RPMI7951 (cell line): ENCODE measurements at regions not wholly inside any gene's neighbourhood (a gene's known extent, or its start where the extent isn't known, plus 50 kb on each side); places are given as distances from the start of the nearest gene placed in this dataset.

Experiments
- DNase-seq: peaks from one replicate; pipeline ENCODE4 v3.0.0-alpha.2; 2012; ENCODE audit warnings: low read depth

- DNase-seq, result no peak
Measured at GRCh38 chr2:42108852-42109251, 60.3 kb upstream of the EML4 start.

- no peak for DNase-seq
Measured at GRCh38 chr2:42109959-42110640, 59.1 kb upstream of the EML4 start.

- DNase-seq, result no peak
Measured at GRCh38 chr2:42110641-42111322, 58.4 kb upstream of the EML4 start.

- no peak for DNase-seq
Measured at GRCh38 chr2:42112418-42112817, 56.7 kb upstream of the EML4 start.

GRCh38 chr2:42113452-42113851 is 55.7 kb upstream of the EML4 start:
- DNase-seq, result no peak

- no peak for DNase-seq
Measured at GRCh38 chr2:42114091-42114490, 55.1 kb upstream of the EML4 start.

GRCh38 chr2:42115588-42115987 is 53.6 kb upstream of the EML4 start:
- no peak for DNase-seq

- DNase-seq, result peak; percentile 59
Measured at GRCh38 chr2:42116195-42117181, 52.7 kb upstream of the EML4 start.

- DNase-seq, result no peak
Measured at GRCh38 chr2:42117182-42117579, 52.0 kb upstream of the EML4 start.

- peak; percentile 85 for DNase-seq
Measured at GRCh38 chr2:42117923-42118753, 51.0 kb upstream of the EML4 start.

- DNase-seq, result no peak
Measured at GRCh38 chr2:42118754-42119569, 50.2 kb upstream of the EML4 start.
